HEK293 (cell line): ENCODE measurements at regions not wholly inside any gene's neighbourhood (a gene's known extent, or its start where the extent isn't known, plus 50 kb on each side); places are given as distances from the start of the nearest gene placed in this dataset.

Experiments
- CTCF ChIA-PET: fragments of 350-600 bp; formaldehyde crosslinking; extraction: SDS; loops from one replicate; lab custom pipeline; 2021; ENCODE audit warnings: antibody characterized with exemption; lab: Yijun Ruan, JAX
- POLR2A ChIA-PET: fragments of 300-600 bp; formaldehyde crosslinking; extraction: SDS; loops from one replicate; lab custom pipeline; 2020; ENCODE audit warnings: antibody characterized with exemption, inconsistent platforms; lab: Yijun Ruan, JAX
- H3K27ac ChIP-seq: fragments of 200-500 bp; sonication (Bioruptor generic); 2 replicates; pipeline ENCODE4 v1.5.1; 2014; ENCODE audit warnings: low read depth, low read length, control low read depth, inconsistent platforms; ENCODE audit errors: extremely low read depth
- H3K36me3 ChIP-seq, 2 experiments: fragments of 200-500 bp in 1 of 2; sonication (Bioruptor generic) in 1 of 2; 1 replicate in 1 of 2; 2 replicates in 1 of 2; pipeline ENCODE4 v1.5.1; 2014 to 2017; ENCODE audit warnings: inconsistent platforms in 2 of 2, low read length in 2 of 2; ENCODE audit not compliant: control insufficient read depth in 2 of 2, insufficient read depth in 1 of 2
- H3K4me1 ChIP-seq: fragments of 200-500 bp; sonication (Bioruptor generic); 2 replicates; pipeline ENCODE4 v1.5.1; 2014; ENCODE audit warnings: mild to moderate bottlenecking, low read length, inconsistent platforms; ENCODE audit not compliant: control insufficient read depth, insufficient read depth
- H3K4me3 ChIP-seq: 2 replicates; pipeline ENCODE4 v1.5.1; 2011; ENCODE audit warnings: low read depth, mild to moderate bottlenecking, control low read depth, low read length, moderate library complexity
- H3K9me3 ChIP-seq: fragments of 200-500 bp; sonication (Bioruptor generic); 2 replicates; pipeline ENCODE4 v1.5.1; 2014; ENCODE audit warnings: low read depth, low read length, inconsistent platforms; ENCODE audit not compliant: control insufficient read depth, insufficient read depth
- BCL11A ChIP-seq: fragments of 450-650 bp; formaldehyde crosslinking; IDR thresholded peaks from 2 replicates; pipeline ENCODE4 v1.5.1; 2016; ENCODE audit warnings: low read depth, missing biosample characterization, missing genetic modification characterization
- GLI4 ChIP-seq: fragments of 450-650 bp; formaldehyde crosslinking; IDR thresholded peaks from 2 replicates; pipeline ENCODE4 v1.5.1; 2016; ENCODE audit warnings: missing biosample characterization, missing genetic modification characterization
- INSM2 ChIP-seq: fragments of 450-650 bp; formaldehyde crosslinking; IDR thresholded peaks from 2 replicates; pipeline ENCODE4 v1.5.1; 2016; ENCODE audit warnings: missing biosample characterization, missing genetic modification characterization
- KLF16 ChIP-seq: fragments of 450-650 bp; formaldehyde crosslinking; IDR thresholded peaks from 2 replicates; pipeline ENCODE4 v1.5.1; 2017; ENCODE audit warnings: missing biosample characterization, missing genetic modification characterization
- MZF1 ChIP-seq: fragments of 450-650 bp; formaldehyde crosslinking; IDR thresholded peaks from 2 replicates; pipeline ENCODE4 v1.5.1; 2017; ENCODE audit warnings: missing biosample characterization, missing genetic modification characterization, borderline replicate concordance
- REPIN1 ChIP-seq: fragments of 450-650 bp; formaldehyde crosslinking; IDR thresholded peaks from 2 replicates; pipeline ENCODE4 v1.5.1; 2017; ENCODE audit warnings: missing biosample characterization, missing genetic modification characterization, low read depth
- SP7 ChIP-seq: fragments of 450-650 bp; formaldehyde crosslinking; IDR thresholded peaks from 2 replicates; pipeline ENCODE4 v1.5.1; 2016; ENCODE audit warnings: missing biosample characterization, missing genetic modification characterization
- ZBTB17 ChIP-seq: fragments of 450-650 bp; formaldehyde crosslinking; IDR thresholded peaks from 2 replicates; pipeline ENCODE4 v1.5.1; 2016; ENCODE audit warnings: missing biosample characterization, missing genetic modification characterization
- ZFP37 ChIP-seq: fragments of 450-650 bp; formaldehyde crosslinking; IDR thresholded peaks from 2 replicates; pipeline ENCODE4 v1.5.1; 2016; ENCODE audit warnings: missing biosample characterization, missing genetic modification characterization
- ZNF10 ChIP-seq: fragments of 450-650 bp; formaldehyde crosslinking; IDR thresholded peaks from 2 replicates; pipeline ENCODE4 v1.5.1; 2017; ENCODE audit warnings: missing biosample characterization, missing genetic modification characterization
- ZNF140 ChIP-seq: fragments of 450-650 bp; formaldehyde crosslinking; IDR thresholded peaks from 2 replicates; pipeline ENCODE4 v1.5.1; 2016; ENCODE audit warnings: missing biosample characterization, missing genetic modification characterization
- ZNF223 ChIP-seq: fragments of 450-650 bp; formaldehyde crosslinking; IDR thresholded peaks from 2 replicates; pipeline ENCODE4 v1.5.1; 2016; ENCODE audit warnings: missing biosample characterization, missing genetic modification characterization
- ZNF391 ChIP-seq: fragments of 450-650 bp; formaldehyde crosslinking; IDR thresholded peaks from 2 replicates; pipeline ENCODE4 v1.5.1; 2016; ENCODE audit warnings: low read depth, missing biosample characterization, missing genetic modification characterization, borderline replicate concordance
- ZNF560 ChIP-seq: fragments of 450-650 bp; formaldehyde crosslinking; IDR thresholded peaks from 2 replicates; pipeline ENCODE4 v1.5.1; 2017; ENCODE audit warnings: missing biosample characterization, missing genetic modification characterization, borderline replicate concordance
- ZNF585B ChIP-seq: fragments of 450-650 bp; formaldehyde crosslinking; IDR thresholded peaks from 2 replicates; pipeline ENCODE4 v1.5.1; 2016; ENCODE audit warnings: missing biosample characterization, missing genetic modification characterization
- ZNF623 ChIP-seq: fragments of 450-650 bp; formaldehyde crosslinking; IDR thresholded peaks from 2 replicates; pipeline ENCODE4 v1.5.1; 2016; ENCODE audit warnings: missing biosample characterization, missing genetic modification characterization
- ZNF654 ChIP-seq: fragments of 450-650 bp; formaldehyde crosslinking; IDR thresholded peaks from 2 replicates; pipeline ENCODE4 v1.5.1; 2016; ENCODE audit warnings: low read depth, missing biosample characterization, missing genetic modification characterization
- ZNF776 ChIP-seq: fragments of 450-650 bp; formaldehyde crosslinking; IDR thresholded peaks from 2 replicates; pipeline ENCODE4 v1.5.0; 2017; ENCODE audit warnings: missing biosample characterization, missing genetic modification characterization, borderline replicate concordance
- ZNF830 ChIP-seq: fragments of 450-650 bp; IDR thresholded peaks from 2 replicates; pipeline ENCODE4 v1.5.0; 2018; ENCODE audit warnings: missing biosample characterization, missing genetic modification characterization, low read depth, mild to moderate bottlenecking, moderate library complexity
- ZSCAN18 ChIP-seq: fragments of 450-650 bp; formaldehyde crosslinking; IDR thresholded peaks from 2 replicates; pipeline ENCODE4 v1.5.1; 2016; ENCODE audit warnings: missing biosample characterization, missing genetic modification characterization
- ZSCAN30 ChIP-seq: fragments of 450-650 bp; IDR thresholded peaks from 2 replicates; pipeline ENCODE4 v1.5.1; 2018; ENCODE audit warnings: missing biosample characterization, mild to moderate bottlenecking, missing genetic modification characterization, moderate library complexity
- TF ChIP-seq, protein P1 (sequence below): fragments of 450-650 bp; formaldehyde crosslinking; IDR thresholded peaks from 2 replicates; pipeline ENCODE4; 2016; ENCODE audit warnings: missing biosample characterization, missing genetic modification characterization
- TF ChIP-seq, protein P2 (sequence below): fragments of 450-650 bp; formaldehyde crosslinking; IDR thresholded peaks from 2 replicates; pipeline ENCODE4 v1.5.0; 2017; ENCODE audit warnings: missing biosample characterization, missing genetic modification characterization, borderline replicate concordance
- TF ChIP-seq, protein P3 (sequence below): fragments of 450-650 bp; formaldehyde crosslinking; IDR thresholded peaks from 2 replicates; pipeline ENCODE4 v1.5.1; 2016; ENCODE audit warnings: missing biosample characterization, missing genetic modification characterization

- no peak for TF ChIP-seq ZNF391
- TF ChIP-seq ZSCAN18, result no peak
- TF ChIP-seq ZFP37, result no peak
- TF ChIP-seq ZNF560 (tag by site-specific recombination), result no peak
- TF ChIP-seq, protein P1, sequence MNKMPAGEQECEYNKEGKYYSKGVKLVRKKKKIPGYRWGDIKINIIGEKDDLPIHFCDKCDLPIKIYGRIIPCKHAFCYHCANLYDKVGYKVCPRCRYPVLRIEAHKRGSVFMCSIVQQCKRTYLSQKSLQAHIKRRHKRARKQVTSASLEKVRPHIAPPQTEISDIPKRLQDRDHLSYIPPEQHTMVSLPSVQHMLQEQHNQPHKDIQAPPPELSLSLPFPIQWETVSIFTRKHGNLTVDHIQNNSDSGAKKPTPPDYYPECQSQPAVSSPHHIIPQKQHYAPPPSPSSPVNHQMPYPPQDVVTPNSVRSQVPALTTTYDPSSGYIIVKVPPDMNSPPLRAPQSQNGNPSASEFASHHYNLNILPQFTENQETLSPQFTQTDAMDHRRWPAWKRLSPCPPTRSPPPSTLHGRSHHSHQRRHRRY (tag by site-specific recombination), result no peak
- TF ChIP-seq ZNF223 (tag by site-specific recombination), result no peak
- Histone ChIP-seq H3K4me3 (no peak overlapping the region), H3K36me3 (no peaks in the 10 kb centered on the region), H3K9me3 (no peaks in the 10 kb centered on the region), H3K27ac (no peak overlapping the region), H3K4me1 (no peaks in the 10 kb centered on the region)
- ChIA-PET CTCF (interaction anchor here (0.6 to 1.3 kb wide), 4 partner anchors 13 to 638 kb away, joined by 3 read pairs; no protein-coding TSS in a partner anchor), POLR2A (no interaction called here)
These were observed 259.8 kb upstream of the ATP5MC3 start for GRCh38 chr2:175441181-175441761.

- TF ChIP-seq REPIN1 (tag by site-specific recombination), result no peak
- TF ChIP-seq ZSCAN30, result no peak
- TF ChIP-seq SP7, result no peak
- no peak for TF ChIP-seq KLF16 (tag by site-specific recombination)
- TF ChIP-seq ZNF654, result 0 out of 2 replicates have a peak, but pooled peaks have one; percentile 6
- no peak for TF ChIP-seq ZNF830 (tag by site-specific recombination)
- no peak for TF ChIP-seq ZNF10 (tag by site-specific recombination)
- no peak for TF ChIP-seq ZBTB17 (tag by site-specific recombination)
- TF ChIP-seq BCL11A (tag by site-specific recombination), result no peak
- TF ChIP-seq, protein P2, sequence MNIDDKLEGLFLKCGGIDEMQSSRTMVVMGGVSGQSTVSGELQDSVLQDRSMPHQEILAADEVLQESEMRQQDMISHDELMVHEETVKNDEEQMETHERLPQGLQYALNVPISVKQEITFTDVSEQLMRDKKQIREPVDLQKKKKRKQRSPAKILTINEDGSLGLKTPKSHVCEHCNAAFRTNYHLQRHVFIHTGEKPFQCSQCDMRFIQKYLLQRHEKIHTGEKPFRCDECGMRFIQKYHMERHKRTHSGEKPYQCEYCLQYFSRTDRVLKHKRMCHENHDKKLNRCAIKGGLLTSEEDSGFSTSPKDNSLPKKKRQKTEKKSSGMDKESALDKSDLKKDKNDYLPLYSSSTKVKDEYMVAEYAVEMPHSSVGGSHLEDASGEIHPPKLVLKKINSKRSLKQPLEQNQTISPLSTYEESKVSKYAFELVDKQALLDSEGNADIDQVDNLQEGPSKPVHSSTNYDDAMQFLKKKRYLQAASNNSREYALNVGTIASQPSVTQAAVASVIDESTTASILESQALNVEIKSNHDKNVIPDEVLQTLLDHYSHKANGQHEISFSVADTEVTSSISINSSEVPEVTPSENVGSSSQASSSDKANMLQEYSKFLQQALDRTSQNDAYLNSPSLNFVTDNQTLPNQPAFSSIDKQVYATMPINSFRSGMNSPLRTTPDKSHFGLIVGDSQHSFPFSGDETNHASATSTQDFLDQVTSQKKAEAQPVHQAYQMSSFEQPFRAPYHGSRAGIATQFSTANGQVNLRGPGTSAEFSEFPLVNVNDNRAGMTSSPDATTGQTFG (tag by site-specific recombination), result no peak
- no peak for TF ChIP-seq GLI4 (tag by site-specific recombination)
- TF ChIP-seq, protein P3, sequence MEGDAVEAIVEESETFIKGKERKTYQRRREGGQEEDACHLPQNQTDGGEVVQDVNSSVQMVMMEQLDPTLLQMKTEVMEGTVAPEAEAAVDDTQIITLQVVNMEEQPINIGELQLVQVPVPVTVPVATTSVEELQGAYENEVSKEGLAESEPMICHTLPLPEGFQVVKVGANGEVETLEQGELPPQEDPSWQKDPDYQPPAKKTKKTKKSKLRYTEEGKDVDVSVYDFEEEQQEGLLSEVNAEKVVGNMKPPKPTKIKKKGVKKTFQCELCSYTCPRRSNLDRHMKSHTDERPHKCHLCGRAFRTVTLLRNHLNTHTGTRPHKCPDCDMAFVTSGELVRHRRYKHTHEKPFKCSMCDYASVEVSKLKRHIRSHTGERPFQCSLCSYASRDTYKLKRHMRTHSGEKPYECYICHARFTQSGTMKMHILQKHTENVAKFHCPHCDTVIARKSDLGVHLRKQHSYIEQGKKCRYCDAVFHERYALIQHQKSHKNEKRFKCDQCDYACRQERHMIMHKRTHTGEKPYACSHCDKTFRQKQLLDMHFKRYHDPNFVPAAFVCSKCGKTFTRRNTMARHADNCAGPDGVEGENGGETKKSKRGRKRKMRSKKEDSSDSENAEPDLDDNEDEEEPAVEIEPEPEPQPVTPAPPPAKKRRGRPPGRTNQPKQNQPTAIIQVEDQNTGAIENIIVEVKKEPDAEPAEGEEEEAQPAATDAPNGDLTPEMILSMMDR (tag by site-specific recombination), result peak; percentile 30; the same call in 1 of the 2 replicates
- no peak for TF ChIP-seq ZNF776 (tag by site-specific recombination)
- no peak for TF ChIP-seq INSM2 (tag by site-specific recombination)
- no peak for TF ChIP-seq ZNF140 (tag by site-specific recombination)
- TF ChIP-seq ZNF585B (tag by site-specific recombination), result no peak
- no peak for TF ChIP-seq MZF1 (tag by site-specific recombination)
- no peak for TF ChIP-seq ZNF623 (tag by site-specific recombination)
- Histone ChIP-seq H3K27ac (no peak overlapping the region), H3K4me3 (no peak overlapping the region), H3K36me3 (no peaks in the 10 kb centered on the region), H3K4me1 (no peaks in the 10 kb centered on the region), H3K9me3 (no peaks in the 10 kb centered on the region)
- ChIA-PET POLR2A (no interaction called here), CTCF (interaction anchor here (0.6 to 1.0 kb wide), 2 partner anchors 12 to 20 kb away, joined by 3 read pairs; no protein-coding TSS in a partner anchor)
These were observed 257.9 kb upstream of the ATP5MC3 start for GRCh38 chr2:175439416-175439815.
